ENCODE measurements at regions not wholly inside any gene's neighbourhood (a gene's known extent, or its start where the extent isn't known, plus 50 kb on each side); places are given as distances from the start of the nearest gene placed in this dataset.
"Not testable (repeated sequence)": the region's sequence is repeated elsewhere in the genome, so short reads cannot be mapped to it uniquely, and the experiment has no call there.

GRCh38 chr1:173257805-173258204 lies 50.7 kb upstream of the TNFSF4 start:
- DNase-seq (ENCODE audit: low read depth in 2 of 2), result no peak

GRCh38 chr1:173258479-173259264 lies 51.5 kb upstream of the TNFSF4 start:
- DNase-seq (ENCODE audit: low read depth in 2 of 2), result no peak

GRCh38 chr1:173260329-173260728 lies 53.2 kb upstream of the TNFSF4 start:
- not testable (repeated sequence) for DNase-seq (ENCODE audit: low read depth in 2 of 2)

- DNase-seq (ENCODE audit: low read depth in 2 of 2), result no peak
These were observed 59.7 kb upstream of the TNFSF4 start for GRCh38 chr1:173266841-173267240.

GRCh38 chr1:173267453-173267945 lies 60.4 kb upstream of the TNFSF4 start:
- DNase-seq (ENCODE audit: low read depth in 2 of 2), result no peak

- no peak for DNase-seq (ENCODE audit: low read depth in 2 of 2)
These were observed 61.1 kb upstream of the TNFSF4 start for GRCh38 chr1:173268261-173268660.

- DNase-seq (ENCODE audit: low read depth in 2 of 2), result no peak
These were observed 61.7 kb upstream of the TNFSF4 start for GRCh38 chr1:173268786-173269277.

GRCh38 chr1:173269490-173270230 lies 62.5 kb upstream of the TNFSF4 start:
- DNase-seq (ENCODE audit: low read depth in 2 of 2), result no peak

GRCh38 chr1:173270243-173270642 lies 63.1 kb upstream of the TNFSF4 start:
- DNase-seq (ENCODE audit: low read depth in 2 of 2), result no peak

- DNase-seq (ENCODE audit: low read depth in 2 of 2), result not testable (repeated sequence)
These were observed 63.9 kb upstream of the TNFSF4 start for GRCh38 chr1:173271021-173271420.

GRCh38 chr1:173275496-173275895 lies 68.4 kb upstream of the TNFSF4 start:
- no peak for DNase-seq (ENCODE audit: low read depth in 2 of 2)

GRCh38 chr1:173276922-173277800 lies 70.0 kb upstream of the TNFSF4 start:
- DNase-seq (ENCODE audit: low read depth in 2 of 2), result no peak

- no peak for DNase-seq (ENCODE audit: low read depth in 2 of 2)
These were observed 73.9 kb upstream of the TNFSF4 start for GRCh38 chr1:173280899-173281660.

- no peak for DNase-seq (ENCODE audit: low read depth in 2 of 2)
These were observed 77.9 kb upstream of the TNFSF4 start for GRCh38 chr1:173285048-173285447.

GRCh38 chr1:173287785-173288184 lies 80.7 kb upstream of the TNFSF4 start:
- no peak for DNase-seq (ENCODE audit: low read depth in 2 of 2)

- no peak for DNase-seq (ENCODE audit: low read depth in 2 of 2)
These were observed 86.6 kb upstream of the TNFSF4 start for GRCh38 chr1:173293756-173294155.

GRCh38 chr1:173294843-173295242 lies 87.7 kb upstream of the TNFSF4 start:
- no peak for DNase-seq (ENCODE audit: low read depth in 2 of 2)

- DNase-seq (ENCODE audit: low read depth in 2 of 2), result no peak
These were observed 88.3 kb upstream of the TNFSF4 start for GRCh38 chr1:173295391-173295790.

- no peak for DNase-seq (ENCODE audit: low read depth in 2 of 2)
These were observed 88.9 kb upstream of the TNFSF4 start for GRCh38 chr1:173295995-173296394.

- DNase-seq (ENCODE audit: low read depth in 2 of 2), result no peak
These were observed 90.8 kb upstream of the TNFSF4 start for GRCh38 chr1:173297798-173298391.
